WERI-Rb-1 (cell line): ENCODE measurements at regions not wholly inside any gene's neighbourhood (a gene's known extent, or its start where the extent isn't known, plus 50 kb on each side); places are given as distances from the start of the nearest gene placed in this dataset.
"Not testable (repeated sequence)": the region's sequence is repeated elsewhere in the genome, so short reads cannot be mapped to it uniquely, and the experiment has no call there.

ENCODE experiments used
- DNase-seq: peaks from one replicate; pipeline ENCODE4 v3.0.0-alpha.2; 2020
- H3K27ac ChIP-seq: fragments of 250-450 bp; sonication (Bioruptor Pico); 2 replicates; pipeline ENCODE4 v1.5.1; 2020; ENCODE audit warnings: mild to moderate bottlenecking, moderate library complexity
- H3K27me3 ChIP-seq: fragments of 250-450 bp; sonication (Bioruptor Pico); 2 replicates; pipeline ENCODE4 v1.5.1; 2021; ENCODE audit warnings: mild to moderate bottlenecking, low read depth, moderate library complexity; ENCODE audit not compliant: insufficient read depth, severe bottlenecking
- H3K36me3 ChIP-seq: fragments of 250-450 bp; sonication (Bioruptor Pico); 2 replicates; pipeline ENCODE4 v1.5.1; 2020; ENCODE audit warnings: mild to moderate bottlenecking, moderate library complexity
- H3K4me3 ChIP-seq: 2 replicates; pipeline ENCODE4 v1.5.1; 2011; ENCODE audit warnings: low read depth, mild to moderate bottlenecking, control low read depth, low read length
- H3K9me3 ChIP-seq: fragments of 250-450 bp; sonication (Bioruptor Pico); 2 replicates; pipeline ENCODE4 v1.5.1; 2021; ENCODE audit warnings: mild to moderate bottlenecking, moderate library complexity; ENCODE audit not compliant: severe bottlenecking
- TF ChIP-seq, protein P1 (sequence below): IDR thresholded peaks from 2 replicates; pipeline ENCODE4 v1.5.1; 2011; ENCODE audit warnings: low read depth, mild to moderate bottlenecking, control low read depth, inconsistent platforms, low read length

DNA sequence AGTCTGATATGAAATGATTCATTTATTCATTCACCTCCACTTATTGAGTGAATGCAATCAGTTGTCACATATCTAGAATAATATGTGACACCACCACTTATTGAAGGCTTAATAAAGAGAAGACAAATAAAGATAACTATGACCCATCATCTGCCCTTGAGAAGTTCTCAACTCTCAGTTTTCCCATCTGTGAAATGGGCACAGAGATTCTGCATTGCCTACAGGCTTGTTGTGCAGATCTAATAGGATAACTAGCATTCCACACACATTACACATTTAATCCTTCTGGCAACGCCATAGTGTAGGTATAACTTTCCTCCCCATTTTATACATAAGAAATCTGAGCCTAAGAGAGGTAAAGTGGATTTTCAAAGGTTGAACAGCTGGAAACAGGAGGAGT lies 84.2 kb upstream of the FICD start:
- H3K27me3 ChIP-seq, result peaks cover 40% of the 10 kb centered on the region
- no peak overlapping the region for H3K4me3 ChIP-seq
- H3K9me3 ChIP-seq, result no peaks in the 10 kb centered on the region
- TF ChIP-seq, protein P1, sequence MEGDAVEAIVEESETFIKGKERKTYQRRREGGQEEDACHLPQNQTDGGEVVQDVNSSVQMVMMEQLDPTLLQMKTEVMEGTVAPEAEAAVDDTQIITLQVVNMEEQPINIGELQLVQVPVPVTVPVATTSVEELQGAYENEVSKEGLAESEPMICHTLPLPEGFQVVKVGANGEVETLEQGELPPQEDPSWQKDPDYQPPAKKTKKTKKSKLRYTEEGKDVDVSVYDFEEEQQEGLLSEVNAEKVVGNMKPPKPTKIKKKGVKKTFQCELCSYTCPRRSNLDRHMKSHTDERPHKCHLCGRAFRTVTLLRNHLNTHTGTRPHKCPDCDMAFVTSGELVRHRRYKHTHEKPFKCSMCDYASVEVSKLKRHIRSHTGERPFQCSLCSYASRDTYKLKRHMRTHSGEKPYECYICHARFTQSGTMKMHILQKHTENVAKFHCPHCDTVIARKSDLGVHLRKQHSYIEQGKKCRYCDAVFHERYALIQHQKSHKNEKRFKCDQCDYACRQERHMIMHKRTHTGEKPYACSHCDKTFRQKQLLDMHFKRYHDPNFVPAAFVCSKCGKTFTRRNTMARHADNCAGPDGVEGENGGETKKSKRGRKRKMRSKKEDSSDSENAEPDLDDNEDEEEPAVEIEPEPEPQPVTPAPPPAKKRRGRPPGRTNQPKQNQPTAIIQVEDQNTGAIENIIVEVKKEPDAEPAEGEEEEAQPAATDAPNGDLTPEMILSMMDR, result no peak
- no peak overlapping the region for H3K27ac ChIP-seq
- no peak for DNase-seq
- no peaks in the 10 kb centered on the region for H3K36me3 ChIP-seq

DNA sequence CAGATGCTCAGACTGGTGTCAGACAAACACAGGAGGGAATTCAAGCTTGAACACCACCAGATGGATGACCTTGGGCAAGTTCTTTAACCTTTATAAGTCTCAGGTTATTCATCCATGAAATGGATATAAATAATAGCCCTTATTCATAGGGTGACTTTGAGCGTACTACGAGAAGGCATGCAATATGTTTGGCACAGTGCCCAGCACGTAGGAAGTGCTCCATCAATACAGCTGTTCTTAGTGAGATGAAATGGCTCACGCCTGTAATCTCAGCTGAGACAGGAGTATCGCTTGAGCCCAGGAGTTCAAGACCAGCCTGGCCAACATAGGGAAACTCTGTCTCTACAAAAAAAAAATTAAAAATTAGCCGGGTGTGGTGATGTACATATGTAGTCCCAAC lies 84.8 kb upstream of the FICD start:
- H3K27me3 ChIP-seq, result peaks cover 37% of the 10 kb centered on the region
- no peaks in the 10 kb centered on the region for H3K9me3 ChIP-seq
- DNase-seq, result no peak
- H3K36me3 ChIP-seq, result no peaks in the 10 kb centered on the region
- no peak overlapping the region for H3K27ac ChIP-seq
- H3K4me3 ChIP-seq, result no peak overlapping the region
- TF ChIP-seq, protein P1, result no peak

DNA sequence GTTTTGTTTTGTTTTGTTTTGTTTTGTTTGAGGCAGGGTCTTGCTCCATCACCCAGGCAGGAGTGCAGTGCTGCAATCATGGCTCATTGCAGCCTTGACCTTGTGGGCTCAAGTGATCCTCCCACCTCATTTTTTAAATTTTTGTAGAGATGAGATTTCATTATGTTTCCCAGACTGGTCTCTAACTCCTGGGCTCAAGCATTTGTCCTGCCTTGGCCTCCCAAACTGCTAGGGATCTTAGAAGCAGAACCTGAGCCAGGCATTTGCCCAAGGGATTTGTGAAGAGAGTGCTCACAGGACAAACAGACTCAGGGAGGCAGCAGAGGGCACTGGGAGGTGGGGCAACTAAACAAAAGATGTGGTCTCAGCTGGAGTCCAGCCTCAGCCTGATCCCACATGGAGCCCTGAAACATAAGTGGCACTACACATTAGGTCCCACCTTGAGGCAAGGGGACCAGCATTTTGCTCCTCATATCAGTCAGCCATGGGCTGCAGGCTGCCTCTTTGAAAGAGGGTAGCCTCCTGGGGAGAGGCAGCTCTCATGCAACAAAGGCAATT lies 86.2 kb upstream of the CMKLR1 start:
- no peak overlapping the region for H3K27ac ChIP-seq
- no peaks in the 10 kb centered on the region for H3K36me3 ChIP-seq
- no peak for DNase-seq
- H3K9me3 ChIP-seq, result peaks cover 2% of the 10 kb centered on the region
- H3K27me3 ChIP-seq, result peaks cover 44% of the 10 kb centered on the region
- TF ChIP-seq, protein P1, result no peak
- no peak overlapping the region for H3K4me3 ChIP-seq

DNA sequence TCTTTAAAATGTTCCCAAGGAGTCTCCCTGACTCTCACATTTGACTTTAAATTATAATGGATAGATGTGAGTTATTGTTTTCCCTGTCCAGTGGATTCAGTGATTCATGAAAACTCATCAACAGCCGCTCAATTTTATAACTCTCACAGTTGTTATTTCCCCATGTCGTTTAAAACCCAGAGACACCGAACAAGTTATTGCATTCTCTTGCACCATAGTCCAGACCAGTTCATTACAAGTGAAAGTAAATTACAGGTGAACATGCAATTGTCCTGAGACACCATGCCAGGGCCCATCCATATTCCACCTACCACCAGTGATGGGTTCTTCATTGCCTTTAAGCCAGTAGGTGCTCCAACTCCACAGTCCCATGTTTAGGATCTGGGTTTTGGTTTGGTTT lies 85.7 kb upstream of the CMKLR1 start:
- Histone ChIP-seq H3K27ac (no peak overlapping the region), H3K4me3 (no peak overlapping the region), H3K36me3 (no peaks in the 10 kb centered on the region), H3K9me3 (peaks cover 3% of the 10 kb centered on the region), H3K27me3 (peaks cover 43% of the 10 kb centered on the region)
- DNase-seq, result no peak
- TF ChIP-seq, protein P1, result no peak

DNA sequence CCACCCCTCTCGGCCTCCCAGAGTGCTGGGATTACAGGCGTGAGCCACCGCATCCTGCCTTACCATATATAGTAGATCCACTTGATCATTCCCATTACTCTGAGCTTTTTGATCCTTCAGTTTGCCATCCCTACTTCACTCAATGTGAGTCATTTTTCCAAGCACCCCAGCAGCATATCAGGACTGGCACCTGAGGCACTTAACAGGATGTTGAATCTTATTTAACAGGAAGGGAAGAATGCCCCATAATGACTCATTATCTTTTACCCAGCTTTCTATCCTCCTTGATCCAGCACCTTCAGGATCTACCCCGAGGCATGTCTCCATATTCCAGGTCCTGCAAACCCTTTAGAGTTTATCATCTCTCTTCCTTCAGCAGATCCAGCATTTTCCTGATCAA lies 84.9 kb upstream of the CMKLR1 start:
- H3K27ac ChIP-seq, result no peak overlapping the region
- peaks cover 3% of the 10 kb centered on the region for H3K9me3 ChIP-seq
- peaks cover 38% of the 10 kb centered on the region for H3K27me3 ChIP-seq
- no peak for DNase-seq
- no peak overlapping the region for H3K4me3 ChIP-seq
- H3K36me3 ChIP-seq, result no peaks in the 10 kb centered on the region
- TF ChIP-seq, protein P1, result no peak

DNA sequence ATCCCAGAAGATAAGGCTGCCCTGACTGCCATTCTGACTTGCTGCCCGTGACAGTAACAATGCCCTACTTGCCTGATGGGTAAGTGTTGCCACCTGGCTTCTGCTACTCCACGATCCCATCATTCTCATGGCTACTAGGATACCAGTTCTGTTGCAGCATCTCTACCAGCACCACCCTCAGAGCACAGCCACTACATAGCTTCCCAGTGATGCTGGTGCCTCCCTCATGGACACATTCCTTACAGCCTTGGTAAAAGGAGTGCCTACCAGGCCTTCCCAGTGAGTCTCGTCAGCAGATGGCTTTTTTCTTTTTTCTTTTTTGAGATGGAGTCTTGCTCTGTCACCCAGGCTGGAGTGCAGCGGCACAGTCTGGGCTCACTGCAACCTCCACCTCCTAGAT lies 84.4 kb upstream of the CMKLR1 start:
- Histone ChIP-seq H3K27me3 (peaks cover 33% of the 10 kb centered on the region), H3K9me3 (peaks cover 3% of the 10 kb centered on the region), H3K4me3 (no peak overlapping the region), H3K36me3 (no peaks in the 10 kb centered on the region), H3K27ac (no peak overlapping the region)
- TF ChIP-seq, protein P1, result no peak
- no peak for DNase-seq

DNA sequence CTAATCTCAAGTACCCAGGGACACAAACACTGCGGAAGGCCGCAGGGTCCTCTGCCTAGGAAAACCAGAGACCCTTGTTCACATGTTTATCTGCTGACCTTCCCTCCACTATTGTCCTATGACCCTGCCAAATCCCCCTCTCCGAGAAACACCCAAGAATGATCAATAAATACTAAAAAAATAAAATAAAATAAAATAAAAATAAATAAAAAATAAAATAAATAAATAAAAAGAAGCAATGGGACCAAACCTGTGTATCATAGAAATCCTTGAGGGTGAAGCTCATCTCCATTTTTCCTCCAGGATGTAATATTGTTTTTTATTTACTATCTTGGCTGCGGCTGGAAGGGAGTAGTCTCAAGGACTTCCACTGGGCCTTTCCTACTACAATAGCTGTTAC lies 82.0 kb upstream of the CMKLR1 start:
- not testable (repeated sequence) for H3K36me3 ChIP-seq, H3K4me3 ChIP-seq, H3K9me3 ChIP-seq, DNase-seq, H3K27ac ChIP-seq
- H3K27me3 ChIP-seq, result peaks cover 15% of the 10 kb centered on the region

DNA sequence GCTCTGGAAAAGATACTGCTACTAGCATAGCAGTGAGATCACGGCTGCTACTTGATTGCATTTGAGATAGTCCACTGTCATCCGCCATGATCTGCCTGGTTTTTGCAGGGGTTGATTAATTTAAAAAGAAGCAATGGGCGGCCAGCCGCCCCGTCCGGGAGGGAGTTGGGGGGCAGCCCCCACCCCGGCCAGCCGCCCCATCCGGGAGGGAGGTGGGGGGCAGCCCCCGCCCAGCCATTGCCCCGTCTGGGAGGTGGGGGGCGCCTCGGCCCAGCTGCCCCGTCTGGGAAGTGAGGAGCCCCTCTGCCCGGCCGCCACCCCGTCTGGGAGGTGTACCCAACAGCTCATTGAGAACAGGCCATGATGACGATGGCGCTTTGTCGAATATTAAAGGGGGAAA lies 81.3 kb upstream of the CMKLR1 start:
- not testable (repeated sequence) for H3K4me3 ChIP-seq, H3K36me3 ChIP-seq, H3K27ac ChIP-seq, DNase-seq, H3K9me3 ChIP-seq
- peaks cover 15% of the 10 kb centered on the region for H3K27me3 ChIP-seq
